Karpas-422 (cell line): ENCODE measurements at regions not wholly inside any gene's neighbourhood (a gene's known extent, or its start where the extent isn't known, plus 50 kb on each side); places are given as distances from the start of the nearest gene placed in this dataset.
"Not testable (repeated sequence)": the region's sequence is repeated elsewhere in the genome, so short reads cannot be mapped to it uniquely, and the experiment has no call there.

Source experiments
- DNase-seq: peaks from one replicate; pipeline ENCODE4 v3.0.0-alpha.2; 2015
- H2AFZ ChIP-seq: fragments of 200-600 bp; sonication (generic); 2 replicates; pipeline ENCODE4 v1.6.1; 2014; ENCODE audit warnings: antibody characterized with exemption, low read length, mixed read lengths
- H3K27ac ChIP-seq: fragments of 200-600 bp; sonication (generic); 2 replicates; pipeline ENCODE4 v1.5.1; 2014; ENCODE audit warnings: mild to moderate bottlenecking, low read length, moderate library complexity
- H3K27me3 ChIP-seq: fragments of 200-600 bp; sonication (generic); 2 replicates; pipeline ENCODE4 v1.6.1; 2014; ENCODE audit warnings: low read length, mixed read lengths
- H3K36me3 ChIP-seq: fragments of 200-600 bp; sonication (generic); 2 replicates; pipeline ENCODE4 v1.6.1; 2014; ENCODE audit warnings: low read length, mixed read lengths; ENCODE audit not compliant: insufficient read depth
- H3K4me1 ChIP-seq: fragments of 200-600 bp; sonication (generic); 2 replicates; pipeline ENCODE4 v1.6.1; 2014; ENCODE audit warnings: mild to moderate bottlenecking, low read length, mixed read lengths
- H3K4me2 ChIP-seq: fragments of 200-600 bp; sonication (generic); 2 replicates; pipeline ENCODE4 v1.6.1; 2014; ENCODE audit warnings: low read length, low read depth, mild to moderate bottlenecking; ENCODE audit not compliant: poor library complexity, severe bottlenecking
- H3K4me3 ChIP-seq: fragments of 200-600 bp; sonication (generic); 2 replicates; pipeline ENCODE4 v1.5.1; 2014; ENCODE audit warnings: mild to moderate bottlenecking, antibody characterized with exemption, low read length, mixed read lengths
- H3K79me2 ChIP-seq: fragments of 200-600 bp; sonication (generic); 2 replicates; pipeline ENCODE4 v1.6.1; 2014; ENCODE audit warnings: mild to moderate bottlenecking, low read length, mixed read lengths
- H3K9ac ChIP-seq: fragments of 200-600 bp; sonication (generic); 2 replicates; pipeline ENCODE4 v1.6.0; 2014; ENCODE audit warnings: low read length
- H3K9me2 ChIP-seq: fragments of 200-600 bp; sonication (generic), shearing (Covaris generic); replicated peaks from 2 replicates; pipeline ENCODE4 v1.6.0; 2014; ENCODE audit warnings: mild to moderate bottlenecking, low read length, moderate library complexity; ENCODE audit not compliant: insufficient read depth
- H3K9me3 ChIP-seq: fragments of 300-700, 200-600 bp; sonication (generic); 2 replicates; pipeline ENCODE4 v1.6.1; 2014; ENCODE audit warnings: low read length, mixed read lengths
- H4K20me1 ChIP-seq: fragments of 200-600 bp; sonication (generic); 2 replicates; pipeline ENCODE4 v1.6.1; 2014; ENCODE audit warnings: mild to moderate bottlenecking, antibody characterized with exemption, low read length, low read depth; ENCODE audit not compliant: insufficient read depth

GRCh38 chr4:124111922-124112321 is 600.6 kb downstream of the ANKRD50 start:
- no peaks in the 10 kb centered on the region for H4K20me1 ChIP-seq
- H3K27ac ChIP-seq = no peak overlapping the region
- no peaks in the 10 kb centered on the region for H3K36me3 ChIP-seq
- no peaks in the 10 kb centered on the region for H3K4me1 ChIP-seq
- H3K27me3 ChIP-seq = no peaks in the 10 kb centered on the region
- H3K79me2 ChIP-seq = no peaks in the 10 kb centered on the region
- H3K9me2 ChIP-seq = no peaks in the 10 kb centered on the region
- no peak overlapping the region for H3K9ac ChIP-seq
- H3K9me3 ChIP-seq = no peaks in the 10 kb centered on the region
- H3K4me3 ChIP-seq = no peak overlapping the region
- DNase-seq = peak; percentile 63
- no peak overlapping the region for H2AFZ ChIP-seq
- H3K4me2 ChIP-seq = no peak overlapping the region

- Histone ChIP-seq H3K9me2 (no peaks in the 10 kb centered on the region), H4K20me1 (no peaks in the 10 kb centered on the region), H2AFZ (no peak overlapping the region), H3K27ac (no peak overlapping the region), H3K9ac (no peak overlapping the region), H3K79me2 (no peaks in the 10 kb centered on the region), H3K4me1 (no peaks in the 10 kb centered on the region), H3K27me3 (no peaks in the 10 kb centered on the region), H3K4me3 (no peak overlapping the region), H3K9me3 (no peaks in the 10 kb centered on the region), H3K4me2 (no peak overlapping the region), H3K36me3 (no peaks in the 10 kb centered on the region)
- no peak for DNase-seq
Measured at GRCh38 chr4:124118061-124118460, 594.5 kb downstream of the ANKRD50 start.

DNA sequence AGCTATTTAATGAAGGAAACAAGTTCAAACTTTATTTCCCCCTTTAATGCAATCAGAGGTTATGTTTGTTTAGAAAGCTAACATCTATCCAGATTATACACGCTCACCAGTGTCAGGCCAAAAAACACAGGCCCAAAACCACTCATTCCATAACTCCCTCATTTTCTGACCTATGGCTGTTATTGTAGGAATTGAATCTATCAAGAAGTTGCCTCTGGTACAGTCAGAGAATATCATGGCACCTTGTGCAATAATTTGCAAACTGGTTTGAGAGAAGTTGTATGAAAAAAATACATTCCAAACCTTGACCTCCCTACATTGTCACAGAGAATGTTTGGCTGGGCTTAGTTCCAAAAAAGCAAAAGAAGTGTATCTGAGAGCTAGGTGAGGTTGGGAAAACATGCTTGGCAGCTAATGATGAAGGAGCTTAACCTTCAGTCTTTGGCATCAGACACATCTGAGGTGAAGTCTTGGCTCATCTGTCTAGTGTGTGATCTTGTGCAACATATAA is 591.0 kb downstream of the ANKRD50 start:
- Histone ChIP-seq H3K4me3 (no peak overlapping the region), H3K27ac (no peak overlapping the region), H3K9ac (no peak overlapping the region), H3K79me2 (no peaks in the 10 kb centered on the region), H3K4me1 (no peaks in the 10 kb centered on the region), H3K36me3 (no peaks in the 10 kb centered on the region), H3K27me3 (no peaks in the 10 kb centered on the region), H4K20me1 (no peaks in the 10 kb centered on the region), H2AFZ (no peak overlapping the region), H3K9me2 (no peaks in the 10 kb centered on the region), H3K4me2 (no peak overlapping the region), H3K9me3 (no peaks in the 10 kb centered on the region)
- no peak for DNase-seq

DNA sequence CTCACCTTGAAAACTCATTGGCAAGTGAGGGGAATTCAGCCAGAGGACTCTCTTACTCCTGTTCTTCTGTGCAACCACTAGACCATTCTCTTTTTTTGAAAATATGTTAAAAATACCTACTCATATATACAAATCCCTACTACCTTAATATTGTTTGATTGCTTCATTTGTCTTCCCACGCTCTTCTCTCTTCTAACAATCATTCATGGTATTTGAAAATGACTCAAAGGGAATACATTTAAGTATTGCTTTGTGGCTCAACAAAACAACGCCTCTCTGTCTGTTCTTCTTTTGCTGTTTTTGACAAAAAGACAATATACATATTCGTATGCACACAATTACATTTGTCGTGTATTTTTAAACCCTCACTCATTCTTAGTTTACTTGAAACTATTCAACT is 589.4 kb downstream of the ANKRD50 start:
- no peak overlapping the region for H3K9ac ChIP-seq
- H3K4me2 ChIP-seq = no peak overlapping the region
- no peaks in the 10 kb centered on the region for H3K27me3 ChIP-seq
- H2AFZ ChIP-seq = no peak overlapping the region
- no peak overlapping the region for H3K27ac ChIP-seq
- no peaks in the 10 kb centered on the region for H4K20me1 ChIP-seq
- no peaks in the 10 kb centered on the region for H3K9me3 ChIP-seq
- no peaks in the 10 kb centered on the region for H3K79me2 ChIP-seq
- no peaks in the 10 kb centered on the region for H3K9me2 ChIP-seq
- DNase-seq = no peak
- H3K4me3 ChIP-seq = no peak overlapping the region
- no peaks in the 10 kb centered on the region for H3K4me1 ChIP-seq
- no peaks in the 10 kb centered on the region for H3K36me3 ChIP-seq

- Histone ChIP-seq H3K4me3 (no peak overlapping the region), H3K27me3 (no peaks in the 10 kb centered on the region), H3K79me2 (no peaks in the 10 kb centered on the region), H3K4me1 (no peaks in the 10 kb centered on the region), H2AFZ (no peak overlapping the region), H3K9me2 (no peaks in the 10 kb centered on the region), H3K9ac (no peak overlapping the region), H4K20me1 (no peaks in the 10 kb centered on the region), H3K36me3 (no peaks in the 10 kb centered on the region), H3K9me3 (no peaks in the 10 kb centered on the region), H3K27ac (no peak overlapping the region), H3K4me2 (no peak overlapping the region)
- no peak for DNase-seq
Measured at GRCh38 chr4:124123721-124124120, 588.8 kb downstream of the ANKRD50 start.

GRCh38 chr4:124131324-124131723 is 581.2 kb downstream of the ANKRD50 start:
- H4K20me1 ChIP-seq, H3K9me2 ChIP-seq, DNase-seq, H2AFZ ChIP-seq, H3K9ac ChIP-seq, H3K4me3 ChIP-seq, H3K36me3 ChIP-seq, H3K4me2 ChIP-seq, H3K27ac ChIP-seq, H3K9me3 ChIP-seq, H3K27me3 ChIP-seq, H3K4me1 ChIP-seq, H3K79me2 ChIP-seq: not testable (repeated sequence)

DNA sequence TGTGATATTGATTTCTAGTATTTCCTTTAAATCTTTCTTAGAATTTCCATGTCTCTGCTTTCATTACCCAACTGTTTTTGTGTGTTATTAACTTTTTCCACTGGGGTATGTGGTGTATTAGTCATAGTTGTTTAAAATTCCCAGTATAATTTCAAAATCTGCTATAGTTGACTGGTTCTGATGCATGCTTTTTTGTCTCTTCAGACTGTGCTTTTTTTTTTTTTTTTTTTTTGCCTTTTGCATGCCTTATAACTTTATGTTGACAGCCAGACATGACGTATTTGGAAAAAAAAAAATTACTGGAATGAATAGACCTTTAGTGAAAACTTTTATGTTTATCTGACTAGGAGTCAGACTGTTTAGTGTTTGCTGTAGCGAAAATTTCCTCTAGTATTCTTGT is 580.4 kb downstream of the ANKRD50 start:
- H3K4me3 ChIP-seq = no peak overlapping the region
- H3K4me1 ChIP-seq = no peaks in the 10 kb centered on the region
- H3K9me3 ChIP-seq = peaks cover 8% of the 10 kb centered on the region; the same call in 1 of the 2 replicates
- H4K20me1 ChIP-seq = no peaks in the 10 kb centered on the region
- no peak overlapping the region for H3K27ac ChIP-seq
- H3K9me2 ChIP-seq = no peaks in the 10 kb centered on the region; the same call in 1 of the 2 replicates
- H3K27me3 ChIP-seq = no peaks in the 10 kb centered on the region
- DNase-seq = no peak
- no peak overlapping the region for H3K9ac ChIP-seq
- no peaks in the 10 kb centered on the region for H3K36me3 ChIP-seq
- no peaks in the 10 kb centered on the region for H3K79me2 ChIP-seq
- H3K4me2 ChIP-seq = no peak overlapping the region
- H2AFZ ChIP-seq = no peak overlapping the region

GRCh38 chr4:124133753-124134152 is 578.8 kb downstream of the ANKRD50 start:
- Histone ChIP-seq H4K20me1 (no peaks in the 10 kb centered on the region), H3K79me2 (no peaks in the 10 kb centered on the region), H3K4me3 (no peak overlapping the region), H3K27me3 (no peaks in the 10 kb centered on the region), H3K9ac (no peak overlapping the region), H3K4me1 (no peaks in the 10 kb centered on the region), H2AFZ (no peak overlapping the region), H3K9me3 (peaks cover 8% of the 10 kb centered on the region; the same call in 1 of the 2 replicates), H3K36me3 (no peaks in the 10 kb centered on the region), H3K4me2 (no peak overlapping the region), H3K27ac (no peak overlapping the region), H3K9me2 (no peaks in the 10 kb centered on the region; the same call in 1 of the 2 replicates)
- no peak for DNase-seq

DNA sequence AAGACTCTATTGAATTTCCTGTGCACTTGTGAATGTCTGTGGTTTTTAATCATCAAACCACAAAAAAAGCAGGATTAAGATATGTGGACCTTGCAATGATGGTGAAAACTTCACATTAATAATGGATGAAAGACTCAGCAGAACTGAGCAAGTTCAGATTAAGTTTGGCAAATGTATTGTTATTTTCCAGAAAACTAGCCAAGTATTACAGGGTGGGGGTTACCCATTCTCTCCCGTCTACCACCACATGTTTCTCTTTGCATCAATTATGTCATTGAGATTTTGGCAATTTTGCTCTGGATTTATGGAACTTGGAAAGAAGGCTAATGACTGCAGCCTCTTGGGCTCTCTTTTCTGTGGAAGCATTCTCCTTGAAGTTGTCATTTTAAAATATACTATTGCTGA is 577.1 kb downstream of the ANKRD50 start:
- Histone ChIP-seq H3K4me1 (no peaks in the 10 kb centered on the region), H3K27me3 (no peaks in the 10 kb centered on the region), H3K4me2 (no peak overlapping the region), H3K27ac (no peak overlapping the region), H3K4me3 (no peak overlapping the region), H3K9me2 (no peaks in the 10 kb centered on the region; the same call in 1 of the 2 replicates), H3K9me3 (peaks cover 8% of the 10 kb centered on the region; the same call in 1 of the 2 replicates), H4K20me1 (no peaks in the 10 kb centered on the region), H3K79me2 (no peaks in the 10 kb centered on the region), H2AFZ (no peak overlapping the region), H3K36me3 (no peaks in the 10 kb centered on the region), H3K9ac (no peak overlapping the region)
- DNase-seq = no peak
